Pons (tissue), 1 donor: ENCODE measurements at regions not wholly inside any gene's neighbourhood (a gene's known extent, or its start where the extent isn't known, plus 50 kb on each side); places are given as distances from the start of the nearest gene placed in this dataset.

Source experiments
- DNase-seq: peaks from one replicate; pipeline ENCODE4 v3.0.0-alpha.2; 2016; ENCODE audit warnings: low spot score

DNA sequence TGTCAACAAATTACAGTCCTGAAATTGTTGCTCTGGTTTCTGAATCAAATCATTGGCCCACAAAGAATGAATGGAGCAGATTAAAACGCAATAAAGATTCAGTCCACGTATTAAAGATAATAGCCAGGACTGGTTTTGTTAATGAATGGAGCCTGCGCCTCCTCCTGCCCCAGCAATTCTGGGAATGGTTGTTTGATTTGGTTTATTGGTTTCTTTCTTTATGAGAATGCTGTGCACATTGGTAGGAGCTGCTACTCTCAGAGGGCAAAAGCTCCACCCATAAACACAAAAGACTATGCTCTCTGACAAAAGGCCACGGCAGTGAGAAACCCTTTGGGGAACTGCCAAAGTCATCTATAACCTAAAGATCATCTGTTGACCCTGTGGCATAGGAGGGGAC lies 261.1 kb downstream of the ABHD5 start:
- DNase-seq = no peak

GRCh38 chr3:43953380-43953779 lies 262.6 kb downstream of the ABHD5 start:
- no peak for DNase-seq

DNA sequence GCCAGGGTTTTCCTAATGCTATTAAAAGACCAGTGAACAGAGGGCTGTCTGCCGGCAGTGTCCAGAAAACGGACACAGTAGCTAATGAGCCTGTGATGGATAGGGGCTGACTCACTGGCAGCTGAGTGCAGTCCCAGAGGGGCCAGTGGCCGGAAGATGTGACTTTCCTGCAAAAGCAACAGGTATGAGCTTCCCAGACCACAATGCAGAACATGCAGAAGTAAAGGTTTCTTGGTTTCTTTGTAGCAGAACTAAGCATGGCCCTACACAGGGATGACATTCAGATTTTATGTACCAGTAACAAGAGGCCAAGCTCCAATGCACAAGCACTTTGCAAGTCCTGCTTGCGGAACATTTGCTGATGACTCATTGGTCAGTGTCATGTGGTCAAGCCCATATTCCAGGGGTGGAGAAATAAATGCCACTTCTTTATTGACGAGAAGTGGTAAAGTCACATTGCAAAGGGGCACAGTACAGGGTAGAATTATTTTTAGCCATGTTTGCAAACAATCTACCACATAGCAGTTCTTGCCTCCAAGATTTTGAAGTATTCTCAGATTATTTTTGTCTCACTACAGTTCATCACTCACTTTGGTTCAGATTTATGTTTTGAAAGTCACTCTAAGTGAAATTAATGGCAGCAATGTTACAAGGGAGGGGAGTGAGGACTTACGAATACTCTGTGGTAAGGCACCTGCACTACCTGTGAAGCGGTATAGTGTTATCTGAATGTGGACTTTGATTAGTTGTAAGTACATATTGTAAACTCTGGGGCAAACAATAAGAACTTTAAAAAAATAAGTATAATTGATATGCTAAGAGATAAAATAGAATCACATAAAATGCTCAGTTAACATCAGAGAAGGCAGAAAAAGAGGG lies 263.3 kb downstream of the ABHD5 start:
- no peak for DNase-seq

DNA sequence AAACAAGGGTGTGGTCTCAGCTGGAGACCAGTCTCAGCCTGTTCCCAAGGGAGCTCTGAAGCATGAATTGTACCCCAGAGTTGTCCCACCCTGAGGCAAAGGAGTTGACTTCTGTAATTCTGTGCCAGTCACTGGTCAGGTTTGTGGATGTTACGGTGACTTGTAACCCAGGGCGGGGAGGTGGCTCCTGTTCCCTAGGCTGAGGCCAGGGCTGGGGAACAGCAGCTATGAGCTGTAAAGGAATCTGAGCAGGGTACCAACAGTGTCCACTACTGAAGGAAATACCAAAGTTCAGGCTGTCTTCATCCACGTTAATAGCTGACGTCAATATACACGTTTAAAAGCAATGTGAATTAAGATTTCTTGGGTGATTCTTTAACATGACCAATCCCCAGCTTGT lies 266.2 kb downstream of the ABHD5 start:
- no peak for DNase-seq

GRCh38 chr3:43957553-43957952 lies 266.8 kb downstream of the ABHD5 start:
- no peak for DNase-seq

DNA sequence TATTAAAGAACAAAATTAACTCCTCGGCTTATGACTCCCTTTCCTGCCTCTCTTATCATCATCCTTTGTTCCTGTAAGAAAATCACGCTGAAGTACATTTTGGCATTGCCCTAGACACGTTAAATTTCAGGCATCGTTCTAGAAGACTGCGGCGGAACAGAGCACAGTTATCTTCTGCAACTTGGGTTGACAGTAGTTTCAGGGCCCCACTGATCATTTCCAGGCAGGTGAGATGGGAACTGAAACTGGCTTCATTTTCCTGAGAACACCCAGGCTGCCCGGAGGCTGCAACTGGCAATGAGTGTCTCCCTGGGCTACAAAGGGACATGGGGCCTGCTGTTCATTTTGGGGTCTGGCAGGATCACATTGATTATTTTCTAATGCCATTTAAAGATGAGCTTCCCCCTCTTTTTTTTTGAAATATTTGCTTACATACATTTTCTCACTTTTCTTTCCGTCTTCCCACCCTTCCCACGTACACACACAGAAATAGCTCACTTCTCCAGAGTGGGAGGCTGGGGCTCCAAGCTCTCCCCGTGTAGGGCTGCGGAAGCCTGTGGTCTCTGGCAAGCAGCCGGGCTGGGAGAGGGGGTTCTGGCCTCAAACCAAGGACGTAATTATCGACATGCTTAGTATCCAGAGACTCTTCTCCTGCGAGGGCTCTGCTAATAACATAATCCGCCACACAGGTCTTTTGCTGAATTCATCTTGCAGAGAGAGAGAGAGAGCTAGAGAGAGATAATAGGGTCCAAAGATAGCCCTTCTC lies 267.4 kb downstream of the ABHD5 start:
- no peak for DNase-seq

DNA sequence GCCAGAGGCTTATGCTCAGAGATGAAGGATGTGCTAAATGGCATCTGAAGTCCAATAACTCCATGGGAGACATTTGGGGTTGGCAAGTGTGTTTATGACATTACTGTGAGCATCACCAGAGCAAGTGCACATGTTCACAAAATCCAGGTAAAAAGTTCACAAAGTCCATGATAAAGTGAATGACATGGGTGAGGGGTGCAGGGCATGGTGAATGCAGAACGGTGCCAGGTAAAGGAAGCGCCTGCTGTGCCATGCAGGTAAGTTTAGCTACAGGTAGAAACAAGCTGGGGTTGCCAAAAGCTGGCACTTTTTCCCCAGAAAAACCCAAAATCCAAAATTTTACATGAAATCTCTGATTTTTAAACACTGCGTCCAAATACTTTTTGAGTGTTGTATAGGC lies 268.2 kb downstream of the ABHD5 start:
- DNase-seq = no peak

DNA sequence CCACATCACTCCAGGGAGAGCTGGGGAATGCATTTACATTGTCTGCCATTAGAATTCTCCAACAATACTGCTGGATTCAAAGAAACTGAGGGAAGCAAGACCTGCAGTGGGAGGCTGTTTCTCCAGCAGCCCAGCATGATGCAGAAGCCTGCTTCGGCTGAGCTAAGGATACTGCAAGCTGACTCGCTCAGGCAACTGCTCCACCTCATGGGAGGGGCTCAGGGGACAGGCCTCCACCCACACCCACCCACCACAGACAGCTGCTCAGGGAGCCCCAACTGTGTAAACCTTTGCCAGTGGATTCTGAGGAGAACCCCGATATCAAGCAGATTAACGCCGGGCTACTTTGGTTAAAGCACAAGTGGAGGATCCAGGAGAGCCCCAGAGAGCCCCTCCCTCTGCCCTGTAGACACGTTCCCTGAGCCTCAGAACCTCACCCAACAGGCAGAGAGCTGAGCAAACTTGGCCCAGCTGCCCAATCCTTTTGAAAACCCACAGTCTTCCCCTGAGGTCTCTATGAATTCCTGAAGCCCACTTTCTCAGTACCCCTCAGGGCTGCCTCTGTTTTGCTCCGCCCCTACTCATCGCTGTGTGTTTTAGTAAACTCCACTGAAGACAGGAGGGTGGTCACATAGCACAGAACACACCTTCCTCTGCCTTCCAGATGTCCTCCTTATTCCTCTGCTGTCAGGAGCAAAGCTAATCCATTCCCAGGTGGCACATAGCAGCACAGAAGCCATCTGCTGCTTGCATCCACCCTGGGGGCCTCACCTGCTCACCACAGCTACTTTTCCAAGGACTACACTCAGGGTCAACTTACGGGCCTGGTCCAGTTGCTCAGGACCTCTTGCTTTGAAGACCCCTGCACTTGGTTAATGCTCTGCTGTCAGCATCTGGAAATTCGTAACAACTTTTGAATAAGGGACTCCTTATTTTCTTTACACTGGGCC lies 269.0 kb downstream of the ABHD5 start:
- no peak for DNase-seq

GRCh38 chr3:43960448-43960840 lies 269.7 kb downstream of the ABHD5 start:
- DNase-seq = no peak

DNA sequence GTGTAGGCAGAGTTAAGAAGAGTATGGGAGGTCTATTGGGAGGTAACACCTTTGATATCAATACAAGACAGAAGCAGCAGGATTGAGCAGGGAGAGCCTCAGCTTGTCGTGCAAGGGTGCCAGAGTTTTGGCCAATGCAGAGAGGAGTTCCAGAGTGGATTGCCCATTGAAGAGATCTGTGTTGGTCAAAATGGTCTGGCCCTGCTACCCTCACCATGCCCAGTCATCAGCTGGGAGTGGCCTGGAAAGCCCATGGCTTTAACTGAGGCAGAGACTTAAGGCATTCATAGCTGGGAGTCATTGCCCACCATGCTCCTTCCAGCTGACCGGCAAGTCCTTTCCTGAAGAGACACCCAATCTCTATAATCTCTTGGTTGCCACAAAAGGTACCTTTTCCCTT lies 271.3 kb downstream of the ABHD5 start:
- DNase-seq = no peak

DNA sequence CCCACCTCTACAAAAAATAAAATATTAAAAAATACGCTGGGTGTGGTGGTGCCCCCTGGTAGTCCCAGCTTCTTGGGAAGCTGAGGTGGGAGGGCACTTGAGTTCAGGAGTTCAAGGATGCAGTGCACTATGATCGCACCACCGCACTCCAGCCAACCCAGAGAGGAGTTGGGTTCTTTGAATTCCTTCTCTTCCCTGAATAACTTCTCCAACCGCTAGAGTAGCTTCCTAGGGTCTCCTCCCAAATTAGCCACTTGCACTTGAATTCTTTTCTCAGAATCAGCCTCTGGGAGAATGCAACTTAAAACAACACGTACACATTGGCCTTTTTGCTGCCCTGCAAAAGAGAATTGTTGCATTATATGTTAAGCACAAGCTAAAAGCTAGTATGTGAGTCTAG lies 272.5 kb downstream of the ABHD5 start:
- DNase-seq = no peak

DNA sequence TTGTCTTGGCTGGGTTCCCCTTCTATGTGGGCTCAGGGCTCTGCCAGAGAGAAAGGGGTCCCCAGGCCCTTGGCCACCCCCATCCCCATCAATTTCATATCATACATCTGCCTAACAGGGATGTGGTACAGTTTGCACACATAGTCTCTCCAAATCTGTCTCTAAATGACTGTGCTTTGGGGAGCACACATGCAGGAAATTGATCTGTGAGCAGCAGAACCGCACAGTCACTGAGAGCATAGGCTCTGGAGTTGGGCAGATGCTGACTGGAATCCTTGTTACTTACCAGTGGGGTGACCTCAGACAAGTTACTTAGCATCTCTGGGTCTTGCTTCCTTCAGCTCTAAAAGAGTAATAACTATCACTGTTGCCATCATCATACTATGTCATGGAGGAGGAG lies 273.9 kb downstream of the ABHD5 start:
- no peak for DNase-seq

DNA sequence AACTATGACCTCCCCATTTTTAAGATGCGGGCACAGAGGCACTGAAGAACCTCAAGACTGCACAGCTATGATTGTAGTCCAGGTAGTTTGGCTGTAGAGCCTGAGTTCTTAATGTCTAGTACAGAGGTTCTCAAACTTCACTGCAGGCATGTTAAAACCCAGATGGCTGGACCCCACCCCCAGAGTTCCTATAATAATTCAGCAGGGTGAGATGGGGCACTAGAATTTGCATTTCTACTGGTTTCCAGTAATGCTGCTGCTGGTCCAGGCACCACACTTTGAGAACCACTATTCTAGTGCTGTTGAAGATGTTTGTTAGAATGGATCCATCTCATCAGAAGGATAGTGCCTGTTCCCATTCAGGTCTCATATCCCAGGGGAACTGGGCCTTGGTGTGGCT lies 274.9 kb downstream of the ABHD5 start:
- DNase-seq = no peak

DNA sequence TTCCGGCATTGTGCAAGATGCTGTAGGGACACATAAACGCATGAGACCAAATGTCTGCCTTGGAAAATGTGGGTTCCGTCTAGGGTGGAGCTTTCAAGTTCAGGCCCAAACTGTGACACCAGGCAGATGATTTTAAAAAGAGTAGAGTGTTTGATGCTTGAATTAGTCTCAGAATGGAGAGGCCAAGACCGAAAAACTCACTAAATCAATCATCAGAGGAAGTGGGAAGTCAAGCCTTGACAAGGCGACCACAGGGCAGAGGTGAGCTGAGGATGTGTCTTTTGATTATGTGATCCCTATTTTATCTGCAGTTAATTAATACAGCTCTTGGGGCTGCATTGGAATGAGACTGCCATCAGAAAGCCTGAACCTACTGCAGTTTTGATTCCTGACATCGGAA lies 275.4 kb downstream of the ABHD5 start:
- no peak for DNase-seq

DNA sequence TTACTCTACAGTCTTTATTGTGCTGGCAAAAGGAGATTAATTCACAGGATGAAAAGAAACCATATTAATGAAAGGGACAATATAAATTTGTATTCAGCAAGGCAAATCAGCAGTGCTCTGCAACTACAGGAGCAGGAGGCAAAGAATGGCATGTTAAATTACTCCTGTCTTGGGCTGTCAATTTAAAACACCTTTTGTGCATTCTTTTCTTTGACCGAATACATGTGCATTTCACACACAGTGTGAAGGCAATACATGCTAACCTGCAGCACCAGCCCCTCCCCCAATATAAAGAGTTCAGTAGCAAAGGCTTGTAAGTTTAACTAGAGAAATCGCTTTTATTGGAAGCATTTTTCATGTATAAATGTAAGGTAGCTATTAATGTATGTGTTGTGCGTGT lies 275.2 kb upstream of the TOPAZ1 start:
- no peak for DNase-seq

DNA sequence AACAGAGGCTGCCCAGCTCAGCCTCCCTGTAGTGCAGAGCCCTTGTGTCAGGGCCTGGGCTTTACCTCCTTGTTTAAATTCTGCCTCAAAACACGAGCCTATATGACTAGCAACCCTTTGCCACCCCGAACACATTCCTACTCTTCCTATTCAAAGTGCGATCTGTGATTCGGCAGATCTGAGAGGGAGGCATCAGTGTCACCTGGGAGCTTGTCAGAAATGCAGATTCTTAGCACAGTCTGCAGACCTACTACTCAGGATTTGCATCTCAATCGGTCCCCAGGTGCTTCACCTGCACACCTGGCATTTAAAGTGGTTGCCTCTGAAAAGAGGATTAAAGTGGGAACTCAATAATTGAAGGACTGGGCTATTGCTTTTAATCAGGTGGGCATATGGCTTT lies 273.2 kb upstream of the TOPAZ1 start:
- DNase-seq = no peak

GRCh38 chr3:43969944-43970343 lies 271.7 kb upstream of the TOPAZ1 start:
- no peak for DNase-seq

DNA sequence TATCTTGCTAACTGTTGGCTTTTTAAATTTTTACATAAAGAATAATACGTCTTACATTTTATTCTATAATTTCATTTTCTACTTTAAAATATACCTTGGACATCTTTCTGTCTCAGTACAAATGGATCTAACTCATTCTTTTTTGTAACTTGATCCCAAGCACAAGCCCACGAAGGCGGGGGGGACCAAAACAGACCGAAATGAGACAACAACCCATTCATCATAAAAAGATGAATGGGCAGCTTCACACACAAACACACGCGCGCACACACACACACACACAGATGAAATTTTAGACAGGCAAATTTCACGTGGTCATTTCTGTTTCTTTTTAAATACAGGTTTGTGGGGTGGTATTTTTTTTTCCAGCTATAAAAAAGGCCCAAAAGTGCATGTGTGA lies 271.3 kb upstream of the TOPAZ1 start:
- DNase-seq = no peak

DNA sequence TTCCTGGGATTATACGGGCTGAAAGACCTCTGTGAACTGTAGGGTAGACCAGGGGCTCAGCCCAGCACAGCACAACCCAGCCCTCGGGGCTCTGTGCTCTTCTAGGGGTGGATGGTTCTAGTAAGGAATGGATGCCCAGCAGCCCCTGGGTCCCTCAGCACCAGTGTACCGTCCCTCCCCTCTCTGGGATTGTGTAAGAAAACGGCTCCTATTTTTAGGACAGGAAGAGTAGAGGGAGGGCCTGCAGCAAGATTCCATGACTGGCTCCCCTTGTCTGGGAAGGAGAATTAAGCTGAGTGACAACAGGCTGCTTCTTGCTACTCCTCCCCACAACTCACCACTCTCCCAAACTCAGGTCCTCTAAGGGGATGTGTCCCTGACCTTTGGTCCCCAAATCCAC lies 270.8 kb upstream of the TOPAZ1 start:
- no peak for DNase-seq

GRCh38 chr3:43971486-43971885 lies 270.2 kb upstream of the TOPAZ1 start:
- no peak for DNase-seq

DNA sequence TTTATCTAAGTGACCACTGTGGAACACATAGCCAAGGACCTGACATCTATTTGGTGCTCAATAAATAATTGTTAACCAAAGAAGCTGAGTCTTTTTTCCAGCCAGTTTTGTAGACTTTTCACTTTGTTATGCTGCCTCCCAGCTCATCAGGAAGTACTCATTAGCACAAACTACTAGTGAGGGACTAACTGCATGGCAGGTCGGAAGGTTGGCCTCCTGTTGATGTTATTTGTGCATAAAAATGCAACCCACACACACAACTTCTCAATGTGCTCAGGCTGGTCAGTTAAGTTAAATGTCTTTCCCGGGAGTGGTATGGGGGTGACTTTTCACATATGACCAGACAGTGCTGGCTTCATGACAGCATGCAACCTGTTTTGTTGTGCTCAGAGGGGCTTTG lies 263.0 kb upstream of the TOPAZ1 start:
- DNase-seq = no peak

GRCh38 chr3:43979645-43980044 lies 262.0 kb upstream of the TOPAZ1 start:
- no peak for DNase-seq
